ENCODE measurements at regions not wholly inside any gene's neighbourhood (a gene's known extent, or its start where the extent isn't known, plus 50 kb on each side); places are given as distances from the start of the nearest gene placed in this dataset.

- Mint-ChIP-seq H3K9me3 (no peaks in the 10 kb centered on the region), H3K36me3 (ENCODE audit: insufficient read depth in 1 of 3, low read depth in 3 of 3) (no peaks in the 10 kb centered on the region; a peak in 1 of 7 replicates), H3K27me3 (ENCODE audit: low read depth) (peaks cover 42% of the 10 kb centered on the region), H3K27ac (no peak overlapping the region), H3K4me3 (no peak overlapping the region), H3K4me1 (peaks cover 34 to 57% of the 10 kb centered on the region in 2 experiments)
- WGBS (ENCODE audit: extremely low coverage, insufficient read length, low lambda C conversion rate) = no CpG with 5 or more reads among the region's 7 CpGs
- Histone ChIP-seq H2AFZ (ENCODE audit: low read length) (no peak overlapping the region), H3K27ac (ENCODE audit: insufficient read length, low read depth, low read length) (no peak overlapping the region), H3K4me2 (ENCODE audit: insufficient read depth, insufficient read length, low read length) (no peak overlapping the region), H2BK120ac (ENCODE audit: low read depth, low read length, poor library complexity, severe bottlenecking) (no peak overlapping the region), H3K9ac (ENCODE audit: extremely low read depth, insufficient read length, low read length) (no peak overlapping the region), H4K91ac (ENCODE audit: insufficient read length, low read depth, low read length) (no peak overlapping the region), H2AK5ac (ENCODE audit: insufficient read length, low read length) (no peak overlapping the region), H3T11ph (ENCODE audit: low read length) (no peak overlapping the region), H3K56ac (ENCODE audit: insufficient read length, low read depth, low read length) (no peak overlapping the region), H4K20me1 (ENCODE audit: control insufficient read depth, insufficient read depth, insufficient read length) (no peaks in the 10 kb centered on the region), H3K79me2 (ENCODE audit: insufficient read depth, low read length) (no peaks in the 10 kb centered on the region), H3K14ac (ENCODE audit: insufficient read depth, low read length) (no peak overlapping the region), H3K18ac (ENCODE audit: insufficient read length, low read depth, low read length) (no peak overlapping the region), H4K8ac (replicated peaks; ENCODE audit: insufficient read length, low read depth, low read length) (no peak overlapping the region), H2BK15ac (ENCODE audit: low read depth, low read length) (no peak overlapping the region), H3K9me3 (ENCODE audit: control insufficient read depth, low read depth, low read length) (no peaks in the 10 kb centered on the region), H2BK20ac (ENCODE audit: low read depth, low read length, poor library complexity, severe bottlenecking) (no peak overlapping the region), H4K5ac (ENCODE audit: insufficient read length, low read depth, low read length) (no peak overlapping the region), H2BK5ac (ENCODE audit: insufficient read length, low read length) (no peak overlapping the region), H3K27me3 (ENCODE audit: insufficient read depth, low read length) (no peaks in the 10 kb centered on the region), H3K4ac (ENCODE audit: low read depth, low read length) (no peak overlapping the region), H3K23ac (ENCODE audit: insufficient read length, low read depth, low read length) (no peak overlapping the region), H3K4me1 (ENCODE audit: insufficient read depth, low read length) (0 out of 2 replicates have a peak, but pooled peaks cover 5% of the 10 kb centered on the region), H3K23me2 (ENCODE audit: insufficient read length, low read depth, low read length, poor library complexity, severe bottlenecking) (no peaks in the 10 kb centered on the region), H3K79me1 (ENCODE audit: insufficient read depth, low read depth, low read length, poor library complexity, severe bottlenecking) (no peaks in the 10 kb centered on the region), H2BK12ac (ENCODE audit: insufficient read length, low read depth, low read length) (no peak overlapping the region)
- no peak for TF ChIP-seq CTCF (conservative IDR thresholded peaks at IDR 0.05)
- DNase-seq = no peak
Measured at GRCh38 chr9:38337181-38337580, 55.3 kb upstream of the ALDH1B1 start.

Measured in H9 (cell line).